ENCODE measurements at regions not wholly inside any gene's neighbourhood (a gene's known extent, or its start where the extent isn't known, plus 50 kb on each side); places are given as distances from the start of the nearest gene placed in this dataset.
A peak's percentile ranks its signal among the peaks of the same experiment; 100 is the strongest.

GRCh38 chr4:149897783-149898182 lies 82.1 kb upstream of the IQCM start:
- no peaks in the 10 kb centered on the region for H3K9me3 ChIP-seq
- H3K27me3 ChIP-seq: no peaks in the 10 kb centered on the region
- no peak overlapping the region for H3K27ac ChIP-seq
- intact Hi-C loops (cut with DNase I; ENCODE audit: low total_unique reads): no loop called here
- no peak overlapping the region for H3K4me3 ChIP-seq
- DNase-seq: no peak
- H3K36me3 ChIP-seq: no peaks in the 10 kb centered on the region
- no peaks in the 10 kb centered on the region for H3K4me1 ChIP-seq
- peak in 1 of 2 experiments; percentile 22 for TF ChIP-seq CTCF (IDR thresholded peaks at IDR 0.05)

GRCh38 chr4:149901128-149901527 lies 85.5 kb upstream of the IQCM start:
- no peak overlapping the region for H3K27ac ChIP-seq
- TF ChIP-seq CTCF (IDR thresholded peaks at IDR 0.05): no peak

DNA sequence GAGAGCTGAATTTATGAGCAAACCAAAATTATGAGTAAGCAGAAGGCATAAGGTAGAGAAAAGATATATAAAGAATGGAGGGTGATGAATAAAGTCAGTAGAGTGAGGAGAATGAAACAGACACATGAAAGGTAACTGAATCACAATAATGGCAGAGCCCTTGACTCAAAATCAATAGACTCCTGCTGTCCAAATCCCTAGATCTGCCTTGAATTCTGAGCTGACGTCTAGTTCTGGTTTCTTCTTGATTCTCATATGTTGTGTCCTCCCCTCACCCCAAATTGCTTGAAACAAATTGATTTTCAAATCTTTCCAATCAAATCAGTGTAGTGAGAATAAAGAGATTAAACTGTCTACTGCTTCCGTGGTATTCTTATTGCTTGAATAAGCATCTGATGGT lies 86.6 kb upstream of the IQCM start:
- TF ChIP-seq CTCF (IDR thresholded peaks at IDR 0.05): no peak
- H3K36me3 ChIP-seq: no peaks in the 10 kb centered on the region
- no peak overlapping the region for H3K27ac ChIP-seq
- no peak overlapping the region for H3K4me3 ChIP-seq
- H3K27me3 ChIP-seq: no peaks in the 10 kb centered on the region
- no peak for DNase-seq
- no peaks in the 10 kb centered on the region for H3K9me3 ChIP-seq
- no peaks in the 10 kb centered on the region for H3K4me1 ChIP-seq
- intact Hi-C loops (cut with DNase I; ENCODE audit: low total_unique reads): no loop called here

More at GRCh38 chr4:149901128-149901527, 85.5 kb upstream of the IQCM start:
- intact Hi-C loops (cut with DNase I; ENCODE audit: low total_unique reads): no loop called here
- Histone ChIP-seq H3K36me3 (no peaks in the 10 kb centered on the region), H3K4me1 (no peaks in the 10 kb centered on the region), H3K4me3 (no peak overlapping the region), H3K27me3 (no peaks in the 10 kb centered on the region), H3K9me3 (no peaks in the 10 kb centered on the region)
- no peak for DNase-seq

DNA sequence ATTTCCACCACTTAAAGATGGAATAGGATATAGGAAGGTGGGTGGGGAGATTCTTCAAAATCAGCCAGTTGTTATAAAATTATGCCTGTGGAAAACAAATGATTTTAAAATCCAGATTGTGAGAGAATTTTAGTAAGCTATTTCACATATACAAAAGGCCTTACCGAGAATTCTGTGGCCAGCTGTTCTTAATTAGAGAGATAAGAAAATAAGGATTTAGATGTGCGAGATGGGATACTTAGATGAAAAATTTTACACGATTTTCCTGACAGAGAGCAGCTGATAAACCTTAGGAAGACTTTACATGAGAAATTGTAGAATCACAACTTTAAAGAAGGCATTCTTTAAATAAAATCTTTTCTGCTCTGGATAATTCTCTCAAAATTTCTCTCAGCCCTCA lies 94.5 kb upstream of the IQCM start:
- no peak overlapping the region for H3K27ac ChIP-seq
- intact Hi-C loops (cut with DNase I; ENCODE audit: low total_unique reads): no loop called here
- H3K9me3 ChIP-seq: no peaks in the 10 kb centered on the region
- no peak overlapping the region for H3K4me3 ChIP-seq
- no peak for DNase-seq
- no peaks in the 10 kb centered on the region for H3K27me3 ChIP-seq
- no peak for TF ChIP-seq CTCF (IDR thresholded peaks at IDR 0.05)
- H3K4me1 ChIP-seq: peaks cover 0 to 15% (median 0%) of the 10 kb centered on the region in 4 donors
- no peaks in the 10 kb centered on the region for H3K36me3 ChIP-seq

DNA sequence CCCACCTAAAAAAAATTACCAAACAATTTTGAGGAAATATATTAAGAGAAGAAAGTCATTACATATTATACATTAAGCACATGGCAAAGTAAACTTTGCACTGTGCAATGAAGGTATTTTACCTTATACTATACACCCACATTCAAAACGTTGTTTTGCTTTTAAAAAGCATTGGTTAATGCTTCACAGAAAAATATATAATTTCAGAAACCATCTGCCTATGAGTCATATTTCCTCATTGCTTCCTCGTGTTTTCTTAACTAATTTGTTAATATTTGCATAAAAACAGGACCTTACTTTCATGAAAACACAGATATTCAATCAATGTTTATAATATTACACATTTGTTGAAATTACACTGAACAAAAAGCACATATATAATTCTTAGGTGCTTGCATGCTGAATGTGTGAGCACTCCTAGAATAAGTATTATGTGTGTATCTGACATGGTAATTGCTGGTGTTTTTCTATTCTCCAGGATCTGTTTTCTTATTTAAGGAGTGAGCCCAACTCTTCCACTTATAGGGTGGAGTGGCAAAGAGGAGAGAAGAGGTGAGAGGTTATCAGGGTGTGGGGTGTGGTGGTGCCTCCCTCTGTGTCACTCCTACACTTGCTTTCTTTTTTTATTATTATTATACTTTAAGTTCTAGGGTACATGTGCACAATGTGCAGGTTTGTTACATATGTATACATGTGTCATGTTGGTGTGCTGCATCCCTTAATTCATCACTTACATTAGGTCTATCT lies 95.1 kb upstream of the IQCM start:
- Histone ChIP-seq H3K4me3 (no peak overlapping the region), H3K36me3 (no peaks in the 10 kb centered on the region), H3K27ac (no peak overlapping the region), H3K4me1 (peaks cover 0 to 15% (median 0%) of the 10 kb centered on the region in 4 donors), H3K27me3 (no peaks in the 10 kb centered on the region), H3K9me3 (no peaks in the 10 kb centered on the region)
- intact Hi-C loops (cut with DNase I; ENCODE audit: low total_unique reads): no loop called here
- no peak for TF ChIP-seq CTCF (IDR thresholded peaks at IDR 0.05)
- DNase-seq: no peak

All from tibial artery (tissue), 4 donors.